GM19351 (cell line): ENCODE measurements at regions not wholly inside any gene's neighbourhood (a gene's known extent, or its start where the extent isn't known, plus 50 kb on each side); places are given as distances from the start of the nearest gene placed in this dataset.

Experiments used
- ATAC-seq: cut with Tn5 transposase; IDR thresholded peaks from one replicate; pipeline ENCODE4 v1.9.1; 2021; ENCODE audit warnings: mild to moderate bottlenecking, moderate library complexity; ENCODE audit not compliant: unreplicated experiment

DNA sequence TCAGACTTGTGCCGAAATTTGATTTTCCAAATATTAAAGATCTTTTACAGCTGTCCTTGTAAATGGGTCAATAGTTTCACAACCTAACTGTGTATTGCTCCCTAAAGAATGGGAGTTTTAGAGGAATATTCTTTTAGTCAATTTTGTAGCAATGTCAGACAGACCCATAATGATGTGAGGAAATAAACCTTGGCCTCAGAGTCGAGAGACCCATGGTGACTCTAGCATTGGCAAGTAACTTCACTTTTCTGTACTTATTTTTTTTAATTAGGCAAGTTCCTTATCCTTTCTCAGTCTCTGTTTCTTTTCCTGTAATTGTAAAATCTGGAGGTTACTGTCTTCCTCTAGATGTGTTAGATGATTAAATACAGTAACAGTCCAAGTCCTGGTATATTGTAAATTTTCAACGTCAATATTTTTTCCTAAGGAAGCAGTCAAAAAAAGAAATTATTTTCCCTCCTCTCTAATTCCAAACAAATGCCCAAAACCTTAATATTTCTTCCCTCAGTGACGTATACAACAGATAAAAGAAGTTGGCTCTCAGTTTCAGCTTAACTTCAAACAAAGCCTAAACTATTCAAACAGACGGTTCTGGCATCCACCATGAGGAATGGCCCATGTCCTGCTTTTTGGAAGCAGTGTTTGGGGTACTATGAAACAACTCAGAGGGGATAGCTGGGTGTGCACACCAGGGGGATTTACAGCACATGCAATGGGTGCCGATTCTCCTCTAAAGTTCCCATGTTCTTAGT, 466.7 kb downstream of the TNS1 start:
- no peak for ATAC-seq

DNA sequence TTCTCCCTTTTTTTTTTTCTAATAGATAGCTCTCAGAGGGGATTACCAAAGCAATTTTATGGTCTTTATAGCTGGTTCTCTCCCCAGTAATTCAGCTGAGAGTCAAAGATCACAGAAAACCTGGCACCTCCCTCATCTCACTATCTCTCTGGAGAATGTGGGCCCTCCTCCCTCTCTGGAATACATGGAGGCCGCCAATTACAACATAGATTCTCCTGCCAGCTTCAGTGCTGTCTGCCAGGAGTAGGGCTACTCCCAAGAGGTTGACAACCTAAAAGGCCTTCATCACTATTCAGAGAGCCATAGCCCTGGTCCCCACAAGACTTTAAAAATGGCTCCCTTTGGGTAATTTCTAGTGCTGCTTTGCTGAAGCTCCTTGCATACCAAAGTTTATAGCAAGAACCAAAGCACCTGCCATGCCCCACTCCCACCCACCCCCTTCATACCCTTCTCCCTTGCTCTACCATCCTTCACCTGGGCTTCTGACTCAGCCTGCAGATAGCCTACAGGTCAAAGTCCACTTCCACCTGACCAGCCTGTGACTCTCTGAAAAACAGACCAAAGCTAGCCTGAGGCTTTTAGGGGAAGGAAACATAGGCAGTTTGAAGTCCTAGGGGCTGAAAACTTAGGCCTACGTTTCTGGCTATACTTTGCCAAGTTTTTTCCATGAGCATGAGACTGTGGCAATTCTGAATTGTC, 472.3 kb downstream of the TNS1 start:
- no peak for ATAC-seq

DNA sequence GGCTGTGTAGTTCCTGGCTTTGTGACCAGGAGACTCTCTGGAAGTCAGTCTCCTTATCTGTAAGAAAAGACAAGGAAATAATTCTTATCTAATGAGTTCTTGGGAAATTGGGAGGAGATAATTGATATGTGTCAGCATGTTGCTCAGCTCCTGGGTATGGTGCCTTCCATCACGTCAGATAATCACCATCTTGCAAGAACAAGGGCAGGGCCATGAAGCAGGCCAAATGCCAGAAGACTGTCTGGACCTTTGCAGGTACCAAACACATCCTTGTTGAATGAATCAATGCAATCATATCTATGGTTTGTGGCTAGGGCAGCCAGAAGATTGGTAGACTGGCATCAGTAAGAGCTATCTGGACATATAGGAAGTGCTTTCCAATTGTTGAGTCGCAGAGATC, 473.5 kb downstream of the TNS1 start:
- no peak for ATAC-seq

DNA sequence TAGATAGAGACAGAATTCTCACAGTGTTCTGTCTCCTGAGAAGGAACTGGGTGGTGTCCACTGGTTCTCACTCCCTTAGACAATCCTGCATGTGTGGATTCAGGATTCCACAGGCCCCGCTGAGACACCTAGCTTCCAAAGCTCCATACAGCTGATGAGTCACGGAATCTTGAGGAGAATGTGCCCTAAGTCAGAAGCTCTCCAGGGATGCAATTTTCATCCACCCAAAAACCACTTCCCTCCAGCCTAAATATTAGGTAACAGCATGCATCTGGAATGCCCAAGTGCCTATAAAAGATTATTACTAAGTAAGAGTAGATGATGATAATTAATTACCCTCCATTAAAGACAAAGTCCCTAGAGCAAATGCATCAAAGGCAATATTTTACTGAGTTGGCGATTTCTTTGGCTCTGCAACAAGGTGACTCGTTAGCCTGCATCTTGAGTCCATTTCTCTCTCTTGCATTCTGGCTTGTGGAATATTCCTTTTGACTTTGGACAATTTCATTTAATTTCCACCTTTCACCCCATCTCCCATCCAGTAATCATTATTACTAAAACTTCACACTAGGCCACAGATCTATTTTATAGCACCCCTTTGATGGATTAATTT, 475.1 kb downstream of the TNS1 start:
- ATAC-seq: no peak

DNA sequence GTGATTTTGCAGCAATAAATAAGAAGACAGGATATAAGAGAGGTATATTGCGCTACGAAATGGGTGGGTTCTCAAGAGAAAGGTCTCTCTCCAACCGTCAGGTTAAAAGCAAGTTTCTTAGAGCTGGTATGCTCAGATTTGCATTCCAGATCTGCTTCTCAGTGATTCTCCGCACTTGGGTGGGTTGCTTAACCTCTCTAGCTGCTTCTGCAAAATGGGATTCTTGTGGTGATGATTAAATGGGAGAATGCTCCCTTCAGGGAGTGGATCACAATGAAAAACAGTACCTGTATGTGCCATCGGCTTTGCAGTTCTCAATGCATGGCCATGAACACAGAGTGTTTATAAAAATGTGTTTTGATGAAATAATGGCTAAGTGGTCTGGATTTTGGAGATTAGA, 477.7 kb downstream of the TNS1 start:
- no peak for ATAC-seq

DNA sequence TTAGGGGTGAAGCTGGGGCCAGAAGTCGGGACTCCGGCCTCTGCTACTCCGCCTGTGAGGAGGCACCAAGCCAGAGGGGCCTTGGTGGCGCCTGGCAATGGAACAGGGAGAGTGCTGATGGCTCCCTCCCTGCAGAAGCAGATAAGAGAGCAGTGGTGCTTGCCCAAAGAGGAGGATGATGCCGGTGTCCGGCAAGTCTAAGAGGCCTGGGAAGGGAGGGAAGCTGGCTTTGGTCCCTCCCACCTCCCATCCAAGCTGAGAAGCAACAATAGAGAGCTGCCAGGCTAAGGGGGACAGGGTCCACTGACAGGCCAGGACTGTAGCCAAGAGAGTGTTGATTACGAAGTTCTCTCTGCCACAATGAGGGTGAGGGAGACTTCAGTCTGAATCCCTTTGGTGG, 479.5 kb downstream of the TNS1 start:
- no peak for ATAC-seq

DNA sequence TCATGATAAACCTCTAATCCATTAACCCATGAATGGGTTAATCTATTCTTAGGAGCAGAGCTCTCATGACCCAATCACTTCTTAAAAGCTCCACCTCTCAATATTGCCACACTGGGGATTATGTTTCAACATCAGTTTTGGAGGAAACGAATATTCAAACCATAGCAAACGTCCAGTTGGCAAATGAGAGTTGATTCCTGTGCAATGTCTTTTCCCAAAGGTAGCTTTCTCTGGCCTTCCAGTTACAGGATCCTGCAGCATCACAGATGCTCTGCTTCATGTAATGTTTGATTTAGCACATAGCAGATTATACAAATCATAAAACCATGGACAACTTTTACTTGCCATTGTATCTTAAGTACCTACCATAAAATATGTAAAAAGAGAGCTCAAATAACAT, 481.0 kb downstream of the TNS1 start:
- no peak for ATAC-seq

DNA sequence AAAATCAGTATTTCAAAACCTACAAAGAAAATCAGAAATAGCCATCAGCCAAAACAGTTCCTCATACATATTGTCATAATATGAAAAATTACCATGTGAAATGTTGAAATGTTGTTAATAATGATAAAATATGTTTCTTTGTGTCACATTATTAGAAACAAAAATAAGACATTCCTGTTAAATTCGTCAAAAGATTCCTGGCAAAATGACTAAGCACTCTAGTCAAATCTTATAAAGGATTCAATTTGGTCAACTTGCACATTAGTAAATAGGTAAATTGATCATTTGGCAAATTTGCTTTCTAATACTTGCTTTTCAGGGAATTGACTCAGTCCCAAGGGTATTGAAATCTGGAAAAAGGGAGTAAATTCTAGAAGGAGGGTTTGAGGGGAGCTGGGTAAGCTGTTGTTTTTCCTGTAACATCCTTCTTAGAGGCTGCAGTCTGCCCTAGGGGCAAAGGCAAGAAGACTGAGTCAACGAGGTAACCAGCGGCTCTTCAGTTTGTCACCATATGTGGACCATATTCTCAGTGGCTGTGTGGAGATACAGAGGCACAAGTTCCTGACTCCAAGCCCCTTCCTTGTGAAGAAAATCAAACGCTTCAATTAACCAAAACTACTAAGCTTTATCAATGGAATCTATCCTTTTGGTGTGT, 482.3 kb downstream of the TNS1 start:
- no peak for ATAC-seq

DNA sequence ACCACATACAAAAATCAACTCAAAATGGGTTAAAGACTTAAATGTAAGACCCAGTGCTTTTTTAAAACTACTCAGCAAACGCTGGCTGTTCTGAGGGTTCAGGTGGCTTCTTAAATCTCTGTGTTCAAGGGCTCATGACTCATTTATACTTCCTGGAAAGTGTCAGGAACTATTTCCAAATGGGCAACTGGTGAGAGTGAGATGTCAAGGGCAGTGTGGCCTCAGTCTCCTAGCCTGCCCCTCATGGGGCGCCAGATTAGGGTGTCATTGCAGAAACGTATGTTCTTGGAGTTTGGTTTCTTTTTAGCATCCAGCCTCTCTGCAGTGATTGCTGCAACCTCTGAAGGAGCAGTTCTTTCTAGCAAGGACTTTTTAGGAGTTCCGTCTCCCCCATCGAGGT, 485.4 kb downstream of the TNS1 start:
- no peak for ATAC-seq

DNA sequence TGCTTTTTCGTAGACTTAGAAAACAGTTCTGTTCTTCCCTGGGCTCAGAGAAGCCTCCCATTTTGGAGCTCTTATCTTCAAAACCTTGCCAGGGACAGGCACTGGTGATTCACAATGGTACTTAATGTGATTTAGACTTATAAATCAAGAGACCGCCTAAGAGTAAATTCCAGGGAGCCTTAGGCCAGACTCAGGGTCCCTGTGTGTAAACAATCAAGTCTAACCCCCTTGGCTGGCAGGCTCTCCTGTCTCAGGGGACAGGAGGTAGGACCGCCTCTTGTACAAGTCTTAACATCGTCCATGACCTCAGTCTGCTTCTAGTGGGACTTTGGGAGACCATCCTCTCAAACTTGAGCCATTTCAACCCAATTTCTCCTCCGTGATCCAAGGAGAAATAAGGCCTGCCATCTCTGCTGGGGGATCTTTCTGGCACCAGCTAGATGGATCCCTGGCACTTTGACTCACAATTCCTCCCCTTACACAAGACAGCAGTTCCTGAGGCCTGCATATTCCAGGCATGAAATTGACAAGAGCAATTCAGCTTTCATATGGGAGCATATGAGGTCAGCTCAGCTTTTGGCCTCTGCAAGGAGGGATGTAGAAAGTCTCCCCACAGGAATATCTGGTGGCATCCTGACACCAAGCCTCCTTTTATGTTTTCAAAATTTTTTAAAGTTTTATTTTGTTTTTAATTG, 487.0 kb downstream of the TNS1 start:
- no peak for ATAC-seq

DNA sequence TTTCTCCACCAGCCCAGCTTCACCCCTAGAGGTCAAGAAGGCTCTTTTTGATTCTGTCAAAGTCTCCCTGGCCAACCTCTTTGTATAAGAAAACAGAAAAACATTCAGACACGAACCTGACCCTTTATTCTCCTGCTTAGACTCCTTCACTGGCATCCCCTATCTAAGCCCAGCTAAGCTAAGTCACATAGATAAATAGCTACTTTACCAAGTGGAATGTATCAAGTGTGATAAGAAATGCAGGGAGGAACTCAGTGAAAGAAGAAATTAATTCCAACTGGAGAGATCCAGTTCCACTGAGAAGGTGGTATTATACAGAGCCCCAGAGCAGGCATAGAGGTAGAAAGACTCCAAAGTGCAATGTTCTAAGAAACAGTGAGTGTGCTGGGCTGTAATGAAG, 489.5 kb downstream of the TNS1 start:
- no peak for ATAC-seq

DNA sequence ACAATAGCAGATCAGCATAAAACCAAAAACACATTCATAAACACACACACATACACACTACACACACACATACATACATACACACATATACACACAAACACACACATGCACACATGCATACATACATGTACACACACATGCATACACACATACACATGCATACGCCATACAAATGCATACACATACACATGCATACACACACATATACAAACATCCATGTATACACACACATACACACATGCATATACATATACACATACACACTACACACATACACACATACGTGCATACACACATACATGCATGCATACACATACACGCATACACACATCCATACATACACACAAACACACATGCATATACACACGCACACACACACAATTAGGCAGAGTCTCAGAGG, 490.1 kb downstream of the TNS1 start:
- ATAC-seq: no peak

DNA sequence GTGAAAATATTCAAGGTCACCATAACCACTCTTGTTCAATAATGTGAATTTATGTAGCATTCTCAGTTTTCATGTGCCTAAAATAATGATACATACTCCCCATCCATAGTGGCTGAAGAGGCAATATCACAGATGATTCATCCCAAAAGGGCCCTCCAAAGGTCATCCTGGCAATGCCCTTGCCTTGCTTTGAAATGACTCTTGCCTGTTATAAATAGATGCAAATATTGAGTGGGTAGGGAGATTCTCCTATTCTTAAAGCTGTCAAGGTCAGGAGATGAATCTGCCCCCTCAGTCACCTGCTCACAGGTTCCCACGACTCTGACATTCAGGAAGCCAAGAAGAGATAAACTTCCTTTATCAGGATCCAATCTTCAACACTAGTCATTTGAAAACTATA, 490.5 kb downstream of the TNS1 start:
- ATAC-seq: no peak

DNA sequence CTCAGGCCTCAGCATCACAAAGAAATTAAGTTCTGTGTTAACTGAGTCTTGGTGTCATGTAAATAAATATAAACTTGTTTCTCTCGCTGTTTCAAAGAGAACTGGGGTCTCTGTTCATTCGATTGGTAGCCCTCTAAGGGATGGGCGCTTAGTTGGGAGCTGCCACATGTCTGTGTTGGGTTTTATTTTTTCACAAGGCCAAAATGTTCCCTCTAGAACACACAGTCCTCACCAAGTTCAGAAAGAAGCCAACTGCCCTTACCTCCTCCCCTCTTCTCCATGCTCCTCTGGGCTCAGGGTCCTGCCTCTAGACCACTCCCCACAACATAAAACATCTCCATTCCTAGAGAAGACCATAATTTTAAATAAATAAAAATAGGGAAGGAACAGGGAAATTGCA, 490.9 kb downstream of the TNS1 start:
- ATAC-seq: no peak

DNA sequence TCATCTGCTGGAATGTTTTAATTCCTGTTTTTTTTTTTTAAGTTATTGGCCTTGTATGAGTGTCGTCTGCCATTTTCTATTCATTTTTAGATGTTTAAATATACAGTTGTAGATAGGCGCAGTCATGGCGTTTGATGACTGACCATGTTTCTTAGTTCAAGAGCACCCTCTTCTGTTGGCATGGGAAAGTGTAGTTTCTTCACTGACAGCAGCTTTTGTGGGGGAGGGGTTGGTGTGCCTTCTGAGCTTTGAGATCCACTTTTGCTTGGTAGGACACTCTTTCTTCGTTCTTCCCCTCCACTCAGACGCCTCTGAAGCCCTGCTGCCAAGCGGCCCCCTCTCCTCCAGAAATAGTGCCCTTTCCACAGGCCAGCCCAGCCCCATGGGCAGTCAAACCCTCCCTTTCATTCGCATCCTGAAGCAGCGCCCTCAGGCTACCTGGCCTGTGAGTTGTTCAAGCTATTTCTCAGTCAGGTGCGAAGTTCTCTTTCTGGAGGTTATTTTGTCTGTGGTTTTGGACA, 492.0 kb downstream of the TNS1 start:
- no peak for ATAC-seq

DNA sequence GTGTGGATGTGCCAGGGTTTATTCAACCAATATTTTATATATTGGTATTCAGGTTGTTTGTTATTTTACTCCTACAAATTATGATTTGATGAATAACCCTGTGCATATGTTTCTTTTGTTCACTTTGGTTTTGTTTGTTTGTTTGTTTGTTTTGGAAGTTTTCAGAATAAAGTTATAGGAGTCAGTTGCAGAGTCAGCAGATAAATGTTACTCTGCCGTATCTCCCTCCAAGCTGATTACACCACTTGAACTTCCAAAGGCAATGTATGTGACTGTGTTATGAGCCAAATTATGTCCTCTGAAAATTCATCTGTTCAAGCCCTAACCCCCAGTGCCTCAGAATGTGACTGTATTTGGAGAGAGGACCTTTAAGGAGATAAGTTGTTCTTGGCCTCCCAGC, 497.5 kb downstream of the TNS1 start:
- no peak for ATAC-seq

DNA sequence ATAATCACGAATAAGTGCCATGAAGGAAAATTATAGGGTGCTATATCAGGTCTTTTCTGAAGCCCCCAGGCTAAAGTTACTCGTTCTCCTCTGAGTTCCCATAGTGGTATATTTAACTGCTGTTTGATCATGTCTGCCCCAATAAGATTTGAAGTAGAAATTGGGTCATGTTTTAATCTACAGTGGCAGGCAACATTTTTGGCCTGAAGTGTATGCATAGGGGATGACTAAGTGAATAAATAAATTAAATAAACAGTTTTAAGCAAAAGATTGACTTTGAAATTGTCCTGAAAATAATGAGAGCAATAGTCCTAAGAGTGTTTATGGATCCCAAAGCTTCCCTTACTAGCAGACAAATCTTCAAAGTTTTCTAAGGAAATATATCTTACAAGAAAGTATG, 500.9 kb downstream of the TNS1 start:
- ATAC-seq: no peak

DNA sequence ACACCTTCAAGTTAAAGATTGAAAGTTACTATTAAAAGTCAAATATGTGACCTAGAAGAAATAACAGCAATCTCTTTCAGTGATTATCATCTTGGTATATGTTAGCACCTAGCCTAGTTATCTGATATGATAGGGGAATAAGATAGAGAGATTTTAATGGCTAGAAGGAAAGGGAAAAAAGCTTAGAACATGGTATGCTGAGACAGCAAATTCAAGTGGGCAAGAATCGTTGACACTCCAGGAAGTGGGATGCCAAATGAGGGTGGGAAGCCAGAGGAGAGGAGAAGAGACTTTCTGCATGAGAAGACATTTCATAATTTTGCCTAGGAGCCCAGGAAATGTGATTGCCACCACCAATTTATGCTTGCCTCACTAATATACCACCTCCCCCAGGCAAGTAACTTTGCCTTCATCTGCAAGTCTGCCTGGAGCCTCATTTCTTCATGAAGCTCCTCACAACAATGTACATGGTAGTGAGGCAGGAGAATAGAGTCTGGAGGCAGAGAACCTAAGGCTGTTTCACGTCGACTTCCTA, 504.9 kb downstream of the TNS1 start:
- no peak for ATAC-seq

DNA sequence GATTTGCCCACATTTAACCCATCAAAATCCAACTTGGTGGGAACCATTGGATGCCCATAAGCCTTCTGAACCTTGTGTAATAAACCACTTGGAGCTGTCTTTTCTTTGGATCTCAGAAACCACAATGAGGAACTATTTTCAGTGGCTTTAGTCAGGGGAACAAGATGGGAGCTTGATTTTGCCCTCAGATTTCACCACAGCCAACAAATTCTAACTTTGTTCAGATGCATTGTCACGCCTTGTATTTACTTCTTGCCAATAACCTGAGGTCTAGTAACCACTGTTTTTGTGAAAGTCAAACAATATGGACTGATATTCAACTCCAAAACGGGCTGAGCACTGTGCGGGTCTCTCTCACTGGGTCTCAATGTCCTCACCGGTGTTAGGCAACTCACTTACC, 508.2 kb downstream of the TNS1 start:
- no peak for ATAC-seq

DNA sequence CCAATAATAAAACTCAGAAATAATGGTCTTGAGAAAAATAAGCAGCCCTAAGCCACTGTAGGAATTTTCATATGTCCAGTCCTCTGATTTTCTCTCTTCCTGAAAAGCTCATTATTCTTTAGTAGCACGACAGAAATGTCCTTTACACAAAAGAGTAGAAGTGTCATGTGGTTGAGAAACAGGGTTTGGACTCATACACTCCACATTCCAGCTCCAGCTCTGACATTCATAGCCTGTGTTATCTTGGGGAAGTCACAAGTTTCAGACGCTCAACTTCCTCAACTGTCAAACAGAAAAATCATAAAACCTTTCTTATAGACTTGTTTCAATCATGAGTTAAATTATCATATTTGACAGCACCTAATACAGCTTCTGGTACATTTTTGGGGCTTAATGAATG, 511.5 kb downstream of the TNS1 start:
- ATAC-seq: no peak
